ENCODE measurements at regions not wholly inside any gene's neighbourhood (a gene's known extent, or its start where the extent isn't known, plus 50 kb on each side); places are given as distances from the start of the nearest gene placed in this dataset.

DNA sequence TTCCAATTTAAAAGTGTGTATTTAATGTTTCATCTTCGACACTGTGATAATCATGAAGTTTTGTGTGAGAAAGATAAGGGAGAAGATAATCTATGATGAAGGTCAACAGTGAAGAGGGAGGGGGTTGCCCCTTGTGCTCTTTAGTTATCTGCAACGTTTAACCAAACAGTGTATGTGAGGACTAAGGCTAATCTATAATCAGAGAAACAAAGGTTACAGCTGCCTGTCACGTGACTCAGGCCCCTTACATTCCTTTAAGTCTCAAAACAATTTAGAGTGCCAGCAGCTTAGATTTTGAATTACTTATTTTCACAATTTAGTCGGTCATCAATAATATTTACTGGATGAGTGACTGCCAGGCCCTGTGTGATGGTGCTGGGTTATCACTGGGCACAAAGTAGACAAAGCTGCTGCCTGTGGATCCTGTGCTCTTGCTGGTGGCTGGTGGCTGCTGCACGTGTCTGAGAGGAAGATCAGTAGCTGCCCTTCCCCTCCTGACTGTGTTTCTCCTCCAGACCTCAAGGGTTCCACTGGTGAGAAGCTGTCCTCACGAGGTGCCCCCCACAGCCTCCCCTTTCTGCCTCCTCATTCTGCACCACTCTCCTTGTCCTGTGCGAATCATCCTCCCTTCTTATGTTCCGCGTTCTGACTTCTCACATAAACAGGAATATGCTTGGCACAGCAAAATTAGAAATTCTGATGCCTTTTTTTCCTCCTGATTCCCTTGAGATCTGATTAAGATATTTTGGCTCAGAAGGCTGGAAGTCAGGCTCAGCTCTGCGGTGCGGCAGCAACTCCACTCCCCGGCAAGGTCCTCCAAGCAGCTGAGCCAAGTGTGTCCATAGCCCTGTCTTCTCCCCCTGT is 331.1 kb upstream of the B3GAT1 start:
- Histone ChIP-seq H3K4me3 (ENCODE audit: low read depth, low read length) (no peak overlapping the region), H3K79me2 (no peaks in the 10 kb centered on the region), H3K9ac (no peak overlapping the region), H3K27me3 (ENCODE audit: control insufficient read depth, insufficient read depth, low read length) (no peaks in the 10 kb centered on the region), H3K36me3 (ENCODE audit: control insufficient read depth, insufficient read depth, low read length) (no peaks in the 10 kb centered on the region), H3K4me2 (ENCODE audit: low read length) (no peak overlapping the region), H3K4me1 (peaks cover 6% of the 10 kb centered on the region), H3K27ac (peak overlapping the region; percentile 44), H2AFZ (peak overlapping the region; percentile 66), H3K9me3 (ENCODE audit: control insufficient read depth, low read length) (no peaks in the 10 kb centered on the region)
- TF ChIP-seq, protein P1, sequence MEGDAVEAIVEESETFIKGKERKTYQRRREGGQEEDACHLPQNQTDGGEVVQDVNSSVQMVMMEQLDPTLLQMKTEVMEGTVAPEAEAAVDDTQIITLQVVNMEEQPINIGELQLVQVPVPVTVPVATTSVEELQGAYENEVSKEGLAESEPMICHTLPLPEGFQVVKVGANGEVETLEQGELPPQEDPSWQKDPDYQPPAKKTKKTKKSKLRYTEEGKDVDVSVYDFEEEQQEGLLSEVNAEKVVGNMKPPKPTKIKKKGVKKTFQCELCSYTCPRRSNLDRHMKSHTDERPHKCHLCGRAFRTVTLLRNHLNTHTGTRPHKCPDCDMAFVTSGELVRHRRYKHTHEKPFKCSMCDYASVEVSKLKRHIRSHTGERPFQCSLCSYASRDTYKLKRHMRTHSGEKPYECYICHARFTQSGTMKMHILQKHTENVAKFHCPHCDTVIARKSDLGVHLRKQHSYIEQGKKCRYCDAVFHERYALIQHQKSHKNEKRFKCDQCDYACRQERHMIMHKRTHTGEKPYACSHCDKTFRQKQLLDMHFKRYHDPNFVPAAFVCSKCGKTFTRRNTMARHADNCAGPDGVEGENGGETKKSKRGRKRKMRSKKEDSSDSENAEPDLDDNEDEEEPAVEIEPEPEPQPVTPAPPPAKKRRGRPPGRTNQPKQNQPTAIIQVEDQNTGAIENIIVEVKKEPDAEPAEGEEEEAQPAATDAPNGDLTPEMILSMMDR (IDR thresholded peaks at IDR 0.05) = no peak

DNA sequence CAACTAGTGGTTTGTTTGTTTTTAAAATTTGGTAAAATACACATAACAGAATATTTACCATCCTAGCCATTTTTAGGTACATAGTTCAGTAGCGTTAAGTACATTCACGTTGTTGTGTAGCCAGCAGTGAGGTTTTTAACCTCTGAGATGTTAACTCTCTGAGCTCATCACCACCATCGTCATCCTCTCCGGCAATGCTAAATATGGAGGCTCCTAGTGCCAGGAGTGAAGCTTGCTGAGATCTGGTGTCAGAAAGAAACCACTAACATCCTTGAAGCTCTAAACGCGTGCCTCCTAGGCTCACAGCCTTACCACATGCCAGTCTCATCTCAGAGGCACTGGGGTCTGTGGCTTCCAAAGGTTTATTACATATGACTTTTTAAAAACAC is 330.2 kb upstream of the B3GAT1 start:
- Histone ChIP-seq H3K9ac (no peak overlapping the region), H3K4me1 (peaks cover 6% of the 10 kb centered on the region), H3K4me2 (ENCODE audit: low read length) (no peak overlapping the region), H3K9me3 (ENCODE audit: control insufficient read depth, low read length) (no peaks in the 10 kb centered on the region), H3K27me3 (ENCODE audit: control insufficient read depth, insufficient read depth, low read length) (no peaks in the 10 kb centered on the region), H3K27ac (no peak overlapping the region), H2AFZ (peak overlapping the region; percentile 28), H3K4me3 (ENCODE audit: low read depth, low read length) (no peak overlapping the region), H3K79me2 (no peaks in the 10 kb centered on the region), H3K36me3 (ENCODE audit: control insufficient read depth, insufficient read depth, low read length) (no peaks in the 10 kb centered on the region)
- TF ChIP-seq, protein P1 (IDR thresholded peaks at IDR 0.05) = no peak

DNA sequence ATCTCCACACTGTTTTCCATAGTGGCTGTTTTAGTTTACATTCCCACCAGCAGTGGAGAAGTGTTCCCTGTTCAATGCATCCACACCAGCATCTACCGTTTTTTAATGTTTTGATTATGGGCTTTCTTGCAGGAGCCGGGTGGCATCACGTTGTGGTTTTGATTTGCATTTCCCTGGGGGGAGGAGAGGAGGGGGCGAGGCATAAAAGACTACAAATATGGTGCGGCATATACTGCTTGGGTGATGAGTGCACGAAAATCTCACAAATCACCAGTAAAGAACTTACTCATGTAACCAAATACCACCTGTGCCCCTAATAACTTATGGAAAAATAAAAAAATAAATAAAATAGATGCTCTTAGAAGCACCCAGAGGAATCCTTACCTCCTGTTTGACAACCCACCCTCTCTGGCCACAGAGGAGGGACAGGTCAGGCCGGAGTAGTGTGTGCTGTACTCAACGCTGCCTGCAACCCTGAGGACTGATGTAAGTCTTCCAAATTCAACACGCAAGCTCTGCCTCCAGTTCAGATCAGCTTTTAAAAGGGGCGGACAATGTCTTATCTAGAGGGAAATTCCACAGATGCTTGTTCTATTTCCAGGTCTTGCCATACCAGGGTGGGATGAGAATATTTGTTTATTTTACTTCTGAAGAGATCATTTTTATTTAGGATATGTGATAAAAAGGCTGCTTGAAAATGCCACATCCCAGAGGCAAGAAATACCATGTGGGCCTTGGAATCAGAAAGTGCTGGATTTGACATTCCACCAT is 329.6 kb upstream of the B3GAT1 start:
- peaks cover 6% of the 10 kb centered on the region for H3K4me1 ChIP-seq
- no peak overlapping the region for H3K4me3 ChIP-seq (ENCODE audit: low read depth, low read length)
- H2AFZ ChIP-seq = no peak overlapping the region
- no peak overlapping the region for H3K27ac ChIP-seq
- no peaks in the 10 kb centered on the region for H3K79me2 ChIP-seq
- TF ChIP-seq, protein P1 (IDR thresholded peaks at IDR 0.05) = no peak
- H3K36me3 ChIP-seq (ENCODE audit: control insufficient read depth, insufficient read depth, low read length) = no peaks in the 10 kb centered on the region
- H3K9me3 ChIP-seq (ENCODE audit: control insufficient read depth, low read length) = no peaks in the 10 kb centered on the region
- H3K4me2 ChIP-seq (ENCODE audit: low read length) = no peak overlapping the region
- H3K27me3 ChIP-seq (ENCODE audit: control insufficient read depth, insufficient read depth, low read length) = no peaks in the 10 kb centered on the region
- H3K9ac ChIP-seq = no peak overlapping the region

DNA sequence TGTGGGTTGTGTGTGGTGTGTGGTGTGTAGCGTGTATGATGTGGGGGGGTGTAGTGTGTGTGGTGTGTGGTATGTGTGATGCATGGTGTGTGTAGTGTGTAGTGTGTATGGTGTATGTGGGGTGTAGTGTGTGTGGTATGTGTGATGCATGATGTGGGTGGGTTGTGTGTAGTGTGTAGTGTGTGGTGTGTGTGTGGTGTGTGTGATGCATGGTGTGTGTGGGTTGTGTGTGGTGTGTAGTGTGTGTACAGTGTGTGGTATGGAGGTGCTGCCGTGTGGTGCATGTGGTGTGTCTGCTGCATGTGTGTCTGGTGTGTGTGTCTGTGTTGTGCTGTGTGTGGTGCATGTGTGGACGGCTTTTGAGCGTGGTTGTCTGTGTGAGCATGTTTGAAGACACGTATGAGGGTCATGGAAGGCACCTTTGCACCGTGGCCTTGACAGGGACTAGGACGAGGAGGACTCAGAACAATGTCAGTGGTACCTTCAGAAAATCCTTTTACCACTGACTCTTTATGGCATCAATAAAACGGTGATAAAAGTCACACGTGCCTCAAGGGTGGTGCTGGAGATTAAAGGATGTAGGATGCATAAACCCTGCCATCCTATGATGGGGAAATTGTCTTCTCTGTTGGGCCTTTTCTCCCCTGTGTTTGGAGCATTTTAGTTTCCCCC is 328.7 kb upstream of the B3GAT1 start:
- Histone ChIP-seq H3K27ac (no peak overlapping the region), H3K27me3 (ENCODE audit: control insufficient read depth, insufficient read depth, low read length) (no peaks in the 10 kb centered on the region), H3K9ac (no peak overlapping the region), H3K4me1 (peaks cover 9% of the 10 kb centered on the region), H3K4me3 (ENCODE audit: low read depth, low read length) (no peak overlapping the region), H3K36me3 (ENCODE audit: control insufficient read depth, insufficient read depth, low read length) (no peaks in the 10 kb centered on the region), H3K9me3 (ENCODE audit: control insufficient read depth, low read length) (no peaks in the 10 kb centered on the region), H3K4me2 (ENCODE audit: low read length) (no peak overlapping the region), H3K79me2 (no peaks in the 10 kb centered on the region), H2AFZ (no peak overlapping the region)
- TF ChIP-seq, protein P1 (IDR thresholded peaks at IDR 0.05) = no peak

All from parathyroid adenoma (tissue), 2 donors.